H1 (cell line): ENCODE measurements at regions not wholly inside any gene's neighbourhood (a gene's known extent, or its start where the extent isn't known, plus 50 kb on each side); places are given as distances from the start of the nearest gene placed in this dataset.

Source experiments
- CTCF ChIA-PET: fragments of 300-600 bp; sonication (Branson Sonifier 250); formaldehyde crosslinking; loops from one replicate; lab custom pipeline; 2021; ENCODE audit not compliant: partially characterized antibody; lab: Charles Lee
- POLR2A ChIA-PET: fragments of 300-600 bp; sonication (Branson Sonifier 250); formaldehyde crosslinking; loops from one replicate; lab custom pipeline; 2021; ENCODE audit warnings: inconsistent platforms; ENCODE audit not compliant: partially characterized antibody; lab: Charles Lee
- DNase-seq, 2 experiments: peaks; one replicate each; pipeline versions ENCODE4 v3.0.0 to v3.0.0-alpha.2; 2010 to 2022; ENCODE audit warnings: low spot score in 2 of 2, low read depth in 1 of 2, mixed read lengths in 1 of 2
- FAIRE-seq: peaks from 2 replicates; lab custom pipeline; 2011; peaks lifted over from hg19 to GRCh38; lab: Jason Lieb, UNC
- H2AFZ ChIP-seq: 2 replicates; pipeline ENCODE4 v1.8.1; 2012; ENCODE audit warnings: low read length, inconsistent platforms
- H2AK5ac ChIP-seq: 2 replicates; pipeline ENCODE4 v1.6.1; 2013; ENCODE audit warnings: low read depth, low read length
- H2BK120ac ChIP-seq: replicated peaks from 2 replicates; pipeline ENCODE3; 2013; ENCODE audit warnings: low read depth, low read length, inconsistent platforms
- H2BK12ac ChIP-seq: 2 replicates; pipeline ENCODE4 v1.6.1; 2013; ENCODE audit warnings: low read depth, low read length
- H2BK15ac ChIP-seq: 2 replicates; pipeline ENCODE4 v1.6.1; 2013; ENCODE audit warnings: low read length
- H2BK20ac ChIP-seq: 2 replicates; pipeline ENCODE4 v1.6.1; 2013; ENCODE audit warnings: low read length
- H2BK5ac ChIP-seq: 2 replicates; pipeline ENCODE4 v1.6.1; 2013; ENCODE audit warnings: low read depth, low read length
- H3K14ac ChIP-seq: 2 replicates; pipeline ENCODE4 v1.6.1; 2013; ENCODE audit warnings: inconsistent platforms; ENCODE audit not compliant: insufficient read length
- H3K18ac ChIP-seq: 2 replicates; pipeline ENCODE4 v1.6.1; 2013; ENCODE audit warnings: low read length; ENCODE audit errors: extremely low read depth
- H3K23ac ChIP-seq: 2 replicates; pipeline ENCODE4 v1.6.1; 2013; ENCODE audit warnings: inconsistent platforms; ENCODE audit not compliant: insufficient read length
- H3K23me2 ChIP-seq: 2 replicates; pipeline ENCODE4 v1.6.1; 2013; ENCODE audit warnings: low read depth, low read length
- H3K27ac ChIP-seq: 2 replicates; pipeline ENCODE4 v1.6.1; 2011; ENCODE audit warnings: low read depth, low read length, inconsistent platforms
- H3K27me3 ChIP-seq, 4 experiments: replicated peaks in 1 of 4; 1 replicate in 1 of 4; 2 replicates in 3 of 4; pipeline versions ENCODE4 v1.6.1 to v1.8.1; 2011 to 2013; ENCODE audit warnings: low read length in 3 of 4, mild to moderate bottlenecking in 3 of 4, inconsistent platforms in 2 of 4, mixed read lengths in 2 of 4, moderate library complexity in 1 of 4; ENCODE audit not compliant: control insufficient read depth in 3 of 4, insufficient read depth in 3 of 4; ENCODE audit errors: extremely low read depth in 1 of 4
- H3K36me3 ChIP-seq, 4 experiments: 2 replicates each; pipeline versions ENCODE4 v1.6.1 to v1.8.1; 2011 to 2013; ENCODE audit warnings: mild to moderate bottlenecking in 4 of 4, low read length in 3 of 4, moderate library complexity in 2 of 4, control low read depth in 1 of 4, inconsistent platforms in 1 of 4; ENCODE audit not compliant: insufficient read depth in 4 of 4, control insufficient read depth in 2 of 4
- H3K4ac ChIP-seq: replicated peaks from 2 replicates; pipeline ENCODE3; 2013; ENCODE audit warnings: low read length, low read depth, mixed read lengths, inconsistent platforms; ENCODE audit not compliant: insufficient read length
- H3K4me1 ChIP-seq, 4 experiments: replicated peaks in 1 of 4; 1 replicate in 1 of 4; 2 replicates in 3 of 4; pipeline versions ENCODE4 v1.6.1 to v1.8.1; 2011 to 2013; ENCODE audit warnings: low read length in 3 of 4, inconsistent platforms in 2 of 4, mixed read lengths in 1 of 4; ENCODE audit not compliant: insufficient read depth in 4 of 4, control insufficient read depth in 3 of 4
- H3K4me2 ChIP-seq, 2 experiments: 2 replicates each; pipeline versions ENCODE4 v1.6.1 to v1.8.1; 2011 to 2013; ENCODE audit warnings: low read depth in 2 of 2, low read length in 2 of 2, control low read depth in 1 of 2, inconsistent platforms in 1 of 2, mild to moderate bottlenecking in 1 of 2; ENCODE audit not compliant: insufficient read depth in 1 of 2
- H3K4me3 ChIP-seq, 4 experiments: fragments of 200-600, 300-600 bp in 1 of 4; sonication (generic), shearing (Covaris generic), sonication (Bioruptor Twin) in 1 of 4; 2 replicates each; pipeline versions ENCODE4 v1.5.1 to v1.8.1; 2011 to 2016; ENCODE audit warnings: low read length in 4 of 4, low read depth in 3 of 4, control low read depth in 2 of 4, inconsistent platforms in 2 of 4, mild to moderate bottlenecking in 2 of 4, mixed read lengths in 1 of 4, moderate library complexity in 1 of 4; ENCODE audit not compliant: insufficient read depth in 2 of 4; ENCODE audit errors: extremely low read depth in 1 of 4
- H3K56ac ChIP-seq: replicated peaks from 2 replicates; pipeline ENCODE3; 2013; ENCODE audit warnings: low read depth, mild to moderate bottlenecking, mixed read lengths, low read length, inconsistent platforms; ENCODE audit not compliant: insufficient read length
- H3K79me1 ChIP-seq: 2 replicates; pipeline ENCODE4 v1.6.1; 2013; ENCODE audit warnings: low read depth, low read length, control low read depth
- H3K79me2 ChIP-seq, 2 experiments: 2 replicates each; pipeline versions ENCODE4 v1.6.1 to v1.8.1; 2012 to 2013; ENCODE audit warnings: low read length in 2 of 2, mild to moderate bottlenecking in 2 of 2, inconsistent platforms in 1 of 2; ENCODE audit not compliant: insufficient read depth in 2 of 2, control insufficient read depth in 1 of 2
- H3K9ac ChIP-seq, 4 experiments: replicated peaks in 1 of 4; 1 replicate in 1 of 4; 2 replicates in 3 of 4; pipeline versions ENCODE4 v1.6.1 to v1.8.1; 2011 to 2013; ENCODE audit warnings: low read depth in 3 of 4, low read length in 3 of 4, control low read depth in 2 of 4, mild to moderate bottlenecking in 2 of 4, moderate library complexity in 2 of 4, inconsistent platforms in 1 of 4; ENCODE audit errors: extremely low read depth in 1 of 4
- H3K9me3 ChIP-seq, 2 experiments: 2 replicates each; pipeline versions ENCODE4 v1.6.1 to v1.8.1; 2012 to 2013; ENCODE audit warnings: mild to moderate bottlenecking in 2 of 2, moderate library complexity in 2 of 2, control low read depth in 1 of 2, inconsistent platforms in 1 of 2, low read depth in 1 of 2, low read length in 1 of 2, mixed read lengths in 1 of 2; ENCODE audit not compliant: insufficient read depth in 2 of 2
- H4K20me1 ChIP-seq, 2 experiments: replicated peaks in 1 of 2; 2 replicates each; pipeline versions ENCODE3 to v1.8.1; 2011 to 2013; ENCODE audit warnings: inconsistent platforms in 2 of 2, low read length in 2 of 2, mild to moderate bottlenecking in 1 of 2; ENCODE audit not compliant: insufficient read depth in 2 of 2, control insufficient read depth in 1 of 2
- H4K5ac ChIP-seq: 2 replicates; pipeline ENCODE4 v1.6.1; 2013; ENCODE audit warnings: low read length, low read depth, mixed read lengths, inconsistent platforms; ENCODE audit not compliant: insufficient read length
- H4K8ac ChIP-seq: 2 replicates; pipeline ENCODE4 v1.8.0; 2013; ENCODE audit warnings: mild to moderate bottlenecking, moderate library complexity, low read length, inconsistent platforms; ENCODE audit not compliant: insufficient read depth; ENCODE audit errors: extremely low read depth
- H4K91ac ChIP-seq: replicated peaks from 2 replicates; pipeline ENCODE3; 2013; ENCODE audit warnings: low read length, mixed read lengths, inconsistent platforms; ENCODE audit not compliant: insufficient read length
- HDAC2 ChIP-seq, 2 experiments: fragments of 300-600 bp in 1 of 2; sonication (generic) in 1 of 2; IDR thresholded peaks; 2 replicates each; pipeline ENCODE4 v1.6.1; 2011 to 2012; ENCODE audit warnings: low read depth in 2 of 2, low read length in 2 of 2, mild to moderate bottlenecking in 2 of 2, moderate library complexity in 2 of 2, borderline replicate concordance in 1 of 2, inconsistent platforms in 1 of 2
- RAD21 ChIP-seq, 2 experiments: IDR thresholded peaks in 1 of 2; conservative IDR thresholded peaks in 1 of 2; 2 replicates each; pipeline ENCODE4 v1.6.1; 2011; ENCODE audit warnings: low read depth in 2 of 2, low read length in 2 of 2, improper control_type of control experiment in 1 of 2, inconsistent platforms in 1 of 2, mild to moderate bottlenecking in 1 of 2, moderate library complexity in 1 of 2
- WGBS, 2 experiments: shearing (Covaris generic) in 1 of 2; methylation state at CpG; one replicate each; pipeline versions ENCODE4 v1.1.6 to v1.1.7; 2013 to 2015; ENCODE audit warnings: low lambda C conversion rate in 2 of 2, mixed read lengths in 2 of 2, inconsistent platforms in 1 of 2, low coverage in 1 of 2, missing lambda C conversion rate in 1 of 2; ENCODE audit not compliant: insufficient replicate concordance in 2 of 2, insufficient coverage in 1 of 2, insufficient read length in 1 of 2; ENCODE audit errors: extremely low coverage in 1 of 2, missing lambda C conversion rate in 1 of 2; 5-methylcytosine and 5-hydroxymethylcytosine counted together
- TF ChIP-seq, protein P1 (sequence below), 3 experiments: IDR thresholded peaks; 1 replicate in 2 of 3; 2 replicates in 1 of 3; pipeline versions ENCODE4 v1.5.1 to v1.6.1; 2011; ENCODE audit warnings: low read length in 3 of 3, mild to moderate bottlenecking in 3 of 3, inconsistent platforms in 2 of 3, low read depth in 1 of 3, moderate library complexity in 1 of 3; ENCODE audit not compliant: insufficient read depth in 1 of 3; ENCODE audit errors: control extremely low read depth in 1 of 3

DNA sequence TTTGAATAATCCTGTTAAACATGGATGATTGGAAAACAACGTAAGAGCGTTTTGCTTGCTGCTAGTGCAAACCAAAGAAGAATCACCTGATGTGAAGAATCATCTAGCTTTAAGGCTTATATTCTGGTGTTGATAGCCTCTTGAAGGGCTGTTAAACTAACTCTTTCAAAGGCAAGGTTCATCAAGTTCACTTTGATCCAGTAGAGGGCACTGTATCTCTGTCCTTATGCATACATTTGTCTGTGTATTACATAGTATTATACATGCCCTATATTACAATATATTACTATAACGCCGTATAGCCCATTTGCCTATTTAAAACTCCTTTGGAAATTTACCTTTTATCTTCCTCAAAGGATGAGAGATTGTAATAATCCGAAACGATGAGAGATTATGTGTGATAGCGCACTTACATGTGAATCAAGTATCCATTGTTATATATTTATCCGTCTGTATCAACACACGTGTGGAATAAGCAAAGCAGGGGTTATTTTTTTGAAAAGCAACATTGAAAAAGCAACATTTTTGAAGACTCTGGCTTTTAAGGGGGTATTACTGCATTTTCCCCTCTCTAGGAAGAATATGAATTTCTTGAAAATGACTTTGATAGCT is 50.8 kb upstream of the NRN1 start:
- peak; percentile 86 for FAIRE-seq
- no peak for DNase-seq

More for the DNA sequence above, 50.8 kb upstream of the NRN1 start:
- Histone ChIP-seq H2BK5ac (no peak overlapping the region), H4K20me1 (no peaks in the 10 kb centered on the region), H3K4ac (no peak overlapping the region)
- TF ChIP-seq RAD21 (IDR thresholded peaks at IDR 0.05 in 1 of 2, conservative IDR thresholded peaks at IDR 0.05 in 1 of 2; ENCODE audit: low read depth in 2 of 2, low read length in 2 of 2) = peak; percentile 63 to 67
- no peak for TF ChIP-seq HDAC2 (IDR thresholded peaks at IDR 0.05; ENCODE audit: borderline replicate concordance in 1 of 2, low read depth in 2 of 2, low read length in 2 of 2)
- TF ChIP-seq, protein P1, sequence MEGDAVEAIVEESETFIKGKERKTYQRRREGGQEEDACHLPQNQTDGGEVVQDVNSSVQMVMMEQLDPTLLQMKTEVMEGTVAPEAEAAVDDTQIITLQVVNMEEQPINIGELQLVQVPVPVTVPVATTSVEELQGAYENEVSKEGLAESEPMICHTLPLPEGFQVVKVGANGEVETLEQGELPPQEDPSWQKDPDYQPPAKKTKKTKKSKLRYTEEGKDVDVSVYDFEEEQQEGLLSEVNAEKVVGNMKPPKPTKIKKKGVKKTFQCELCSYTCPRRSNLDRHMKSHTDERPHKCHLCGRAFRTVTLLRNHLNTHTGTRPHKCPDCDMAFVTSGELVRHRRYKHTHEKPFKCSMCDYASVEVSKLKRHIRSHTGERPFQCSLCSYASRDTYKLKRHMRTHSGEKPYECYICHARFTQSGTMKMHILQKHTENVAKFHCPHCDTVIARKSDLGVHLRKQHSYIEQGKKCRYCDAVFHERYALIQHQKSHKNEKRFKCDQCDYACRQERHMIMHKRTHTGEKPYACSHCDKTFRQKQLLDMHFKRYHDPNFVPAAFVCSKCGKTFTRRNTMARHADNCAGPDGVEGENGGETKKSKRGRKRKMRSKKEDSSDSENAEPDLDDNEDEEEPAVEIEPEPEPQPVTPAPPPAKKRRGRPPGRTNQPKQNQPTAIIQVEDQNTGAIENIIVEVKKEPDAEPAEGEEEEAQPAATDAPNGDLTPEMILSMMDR (IDR thresholded peaks at IDR 0.05; ENCODE audit: control extremely low read depth in 1 of 3, insufficient read depth in 1 of 3, low read depth in 1 of 3, low read length in 3 of 3) = peak in 2 of 3 experiments; percentile 44 to 68; a peak in 2 of 4 replicates
- TF ChIP-seq, all 59 proteins: peak for 2
- Histone ChIP-seq H3K4me3 (no peak overlapping the region), H2AK5ac (no peak overlapping the region), H2BK120ac (no peak overlapping the region), H3K36me3 (no peaks in the 10 kb centered on the region), H3K4me2 (no peak overlapping the region), H4K91ac (no peak overlapping the region), H4K5ac (no peak overlapping the region), H2BK15ac (no peak overlapping the region), H3K27ac (no peak overlapping the region), H2BK20ac (no peak overlapping the region), H3K27me3 (no peaks in the 10 kb centered on the region), H2BK12ac (no peak overlapping the region), H3K79me2 (no peaks in the 10 kb centered on the region), H3K14ac (no peak overlapping the region), H3K56ac (no peak overlapping the region), H3K9ac (no peak overlapping the region), H3K23ac (no peak overlapping the region), H4K8ac (no peak overlapping the region), H3K18ac (no peak overlapping the region), H2AFZ (no peak overlapping the region), H3K9me3 (no peaks in the 10 kb centered on the region), H3K23me2 (no peaks in the 10 kb centered on the region), H3K79me1 (no peaks in the 10 kb centered on the region), H3K4me1 (no peaks in the 10 kb centered on the region)
- ChIA-PET POLR2A (no interaction called here), CTCF (interaction anchor here (0.6 to 4.1 kb wide), 54 partner anchors 7 to 928 kb away, joined by 3 to 31 read pairs (median 3); no protein-coding TSS in a partner anchor)
- WGBS, 2 experiments = 64% methylated on average over 9 of the region's 9 CpGs; no CpG with 5 or more reads in 1 of the 2 experiments
